ENCODE measurements at regions not wholly inside any gene's neighbourhood (a gene's known extent, or its start where the extent isn't known, plus 50 kb on each side); places are given as distances from the start of the nearest gene placed in this dataset.

DNA sequence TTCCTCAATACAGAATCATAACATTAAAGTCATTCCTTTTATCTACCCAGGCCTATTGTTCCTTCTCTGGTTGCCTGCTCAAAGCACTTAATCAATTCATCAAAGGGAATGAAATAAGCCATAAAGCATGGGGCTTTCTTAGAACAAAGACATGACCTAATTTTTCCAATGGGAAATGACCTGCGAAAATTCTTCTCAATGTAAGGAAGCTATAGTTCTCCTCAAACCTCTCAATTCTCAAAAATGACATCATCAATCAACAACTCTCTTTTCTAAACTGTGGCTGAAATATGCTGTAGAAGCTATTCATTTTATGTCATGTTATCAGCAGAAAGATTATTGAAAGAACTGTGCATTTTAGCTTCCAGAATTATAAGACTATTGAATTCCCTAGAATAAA, 116.0 kb upstream of the PTPRR start:
- Histone ChIP-seq H3K4me3 (ENCODE audit: low read depth, low read length) (no peak overlapping the region), H3K27me3 (ENCODE audit: control insufficient read depth, insufficient read depth, low read length) (no peaks in the 10 kb centered on the region), H3K36me3 (ENCODE audit: control insufficient read depth, insufficient read depth, low read length) (no peaks in the 10 kb centered on the region)
- no peak for FAIRE-seq
- TF ChIP-seq CTCF (IDR thresholded peaks at IDR 0.05; ENCODE audit: insufficient read depth, low read length, severe bottlenecking) = no peak
- DNase-seq (ENCODE audit: low read depth) = no peak

DNA sequence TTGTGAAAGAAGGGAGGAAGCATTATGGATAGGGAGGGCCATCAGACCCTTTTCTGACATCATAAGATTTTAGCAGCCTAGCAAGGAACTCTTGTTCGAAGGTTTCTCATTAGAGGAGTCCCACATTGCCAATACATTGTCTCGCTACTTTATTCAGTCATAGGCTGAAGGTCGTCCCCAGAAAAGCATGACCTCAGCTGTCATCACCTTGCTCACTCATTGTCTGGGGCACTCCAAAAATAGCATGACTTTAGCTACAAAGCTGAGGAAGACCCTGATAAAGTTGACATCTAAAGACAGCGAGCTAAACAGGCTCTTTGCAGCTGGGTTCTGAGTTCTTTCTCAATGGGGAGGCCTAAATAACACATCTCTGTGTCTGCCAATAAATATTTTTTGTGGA, 112.4 kb upstream of the PTPRR start:
- TF ChIP-seq CTCF (IDR thresholded peaks at IDR 0.05; ENCODE audit: insufficient read depth, low read length, severe bottlenecking) = no peak
- Histone ChIP-seq H3K36me3 (ENCODE audit: control insufficient read depth, insufficient read depth, low read length) (no peaks in the 10 kb centered on the region), H3K4me3 (ENCODE audit: low read depth, low read length) (no peak overlapping the region), H3K27me3 (ENCODE audit: control insufficient read depth, insufficient read depth, low read length) (no peaks in the 10 kb centered on the region)
- FAIRE-seq (no peak), DNase-seq (ENCODE audit: low read depth) (no peak)

- FAIRE-seq (no peak), DNase-seq (ENCODE audit: low read depth) (no peak)
- Histone ChIP-seq H3K27me3 (ENCODE audit: control insufficient read depth, insufficient read depth, low read length) (no peaks in the 10 kb centered on the region), H3K36me3 (ENCODE audit: control insufficient read depth, insufficient read depth, low read length) (no peaks in the 10 kb centered on the region), H3K4me3 (ENCODE audit: low read depth, low read length) (no peak overlapping the region)
- TF ChIP-seq CTCF (IDR thresholded peaks at IDR 0.05; ENCODE audit: insufficient read depth, low read length, severe bottlenecking) = no peak
Observed at GRCh38 chr12:71029302-71029701, 108.8 kb upstream of the PTPRR start.

GRCh38 chr12:71027856-71028255, 107.3 kb upstream of the PTPRR start:
- DNase-seq (ENCODE audit: low read depth) = no peak
- H3K27me3 ChIP-seq (ENCODE audit: control insufficient read depth, insufficient read depth, low read length) = no peaks in the 10 kb centered on the region
- TF ChIP-seq CTCF (IDR thresholded peaks at IDR 0.05; ENCODE audit: insufficient read depth, low read length, severe bottlenecking) = no peak
- no peak for FAIRE-seq
- H3K4me3 ChIP-seq (ENCODE audit: low read depth, low read length) = no peak overlapping the region
- H3K36me3 ChIP-seq (ENCODE audit: control insufficient read depth, insufficient read depth, low read length) = no peaks in the 10 kb centered on the region

GRCh38 chr12:71024827-71025226, 104.3 kb upstream of the PTPRR start:
- FAIRE-seq (no peak), DNase-seq (ENCODE audit: low read depth) (no peak)
- Histone ChIP-seq H3K36me3 (ENCODE audit: control insufficient read depth, insufficient read depth, low read length) (no peaks in the 10 kb centered on the region), H3K4me3 (ENCODE audit: low read depth, low read length) (no peak overlapping the region), H3K27me3 (ENCODE audit: control insufficient read depth, insufficient read depth, low read length) (no peaks in the 10 kb centered on the region)
- TF ChIP-seq CTCF (IDR thresholded peaks at IDR 0.05; ENCODE audit: insufficient read depth, low read length, severe bottlenecking) = no peak

GRCh38 chr12:71024281-71024680, 103.7 kb upstream of the PTPRR start:
- DNase-seq (ENCODE audit: low read depth) (no peak), FAIRE-seq (no peak)
- H3K4me3 ChIP-seq (ENCODE audit: low read depth, low read length) = no peak overlapping the region
- no peaks in the 10 kb centered on the region for H3K36me3 ChIP-seq (ENCODE audit: control insufficient read depth, insufficient read depth, low read length)
- TF ChIP-seq CTCF (IDR thresholded peaks at IDR 0.05; ENCODE audit: insufficient read depth, low read length, severe bottlenecking) = no peak
- H3K27me3 ChIP-seq (ENCODE audit: control insufficient read depth, insufficient read depth, low read length) = no peaks in the 10 kb centered on the region
